H1 (cell line): ENCODE measurements at regions not wholly inside any gene's neighbourhood (a gene's known extent, or its start where the extent isn't known, plus 50 kb on each side); places are given as distances from the start of the nearest gene placed in this dataset.

ENCODE experiments used
- CTCF ChIA-PET: fragments of 300-600 bp; sonication (Branson Sonifier 250); formaldehyde crosslinking; loops from one replicate; lab custom pipeline; 2021; ENCODE audit not compliant: partially characterized antibody; lab: Charles Lee
- POLR2A ChIA-PET: fragments of 300-600 bp; sonication (Branson Sonifier 250); formaldehyde crosslinking; loops from one replicate; lab custom pipeline; 2021; ENCODE audit warnings: inconsistent platforms; ENCODE audit not compliant: partially characterized antibody; lab: Charles Lee
- DNase-seq, 2 experiments: peaks; one replicate each; pipeline versions ENCODE4 v3.0.0 to v3.0.0-alpha.2; 2010 to 2022; ENCODE audit warnings: low spot score in 2 of 2, low read depth in 1 of 2, mixed read lengths in 1 of 2
- FAIRE-seq: peaks from 2 replicates; lab custom pipeline; 2011; peaks lifted over from hg19 to GRCh38; lab: Jason Lieb, UNC
- H2AFZ ChIP-seq: 2 replicates; pipeline ENCODE4 v1.8.1; 2012; ENCODE audit warnings: low read length, inconsistent platforms
- H2AK5ac ChIP-seq: 2 replicates; pipeline ENCODE4 v1.6.1; 2013; ENCODE audit warnings: low read depth, low read length
- H2BK120ac ChIP-seq: replicated peaks from 2 replicates; pipeline ENCODE3; 2013; ENCODE audit warnings: low read depth, low read length, inconsistent platforms
- H2BK12ac ChIP-seq: 2 replicates; pipeline ENCODE4 v1.6.1; 2013; ENCODE audit warnings: low read depth, low read length
- H2BK15ac ChIP-seq: 2 replicates; pipeline ENCODE4 v1.6.1; 2013; ENCODE audit warnings: low read length
- H2BK20ac ChIP-seq: 2 replicates; pipeline ENCODE4 v1.6.1; 2013; ENCODE audit warnings: low read length
- H2BK5ac ChIP-seq: 2 replicates; pipeline ENCODE4 v1.6.1; 2013; ENCODE audit warnings: low read depth, low read length
- H3K14ac ChIP-seq: 2 replicates; pipeline ENCODE4 v1.6.1; 2013; ENCODE audit warnings: inconsistent platforms; ENCODE audit not compliant: insufficient read length
- H3K18ac ChIP-seq: 2 replicates; pipeline ENCODE4 v1.6.1; 2013; ENCODE audit warnings: low read length; ENCODE audit errors: extremely low read depth
- H3K23ac ChIP-seq: 2 replicates; pipeline ENCODE4 v1.6.1; 2013; ENCODE audit warnings: inconsistent platforms; ENCODE audit not compliant: insufficient read length
- H3K23me2 ChIP-seq: 2 replicates; pipeline ENCODE4 v1.6.1; 2013; ENCODE audit warnings: low read depth, low read length
- H3K27ac ChIP-seq: 2 replicates; pipeline ENCODE4 v1.6.1; 2011; ENCODE audit warnings: low read depth, low read length, inconsistent platforms
- H3K27me3 ChIP-seq, 4 experiments: replicated peaks in 1 of 4; 1 replicate in 1 of 4; 2 replicates in 3 of 4; pipeline versions ENCODE4 v1.6.1 to v1.8.1; 2011 to 2013; ENCODE audit warnings: low read length in 3 of 4, mild to moderate bottlenecking in 3 of 4, inconsistent platforms in 2 of 4, mixed read lengths in 2 of 4, moderate library complexity in 1 of 4; ENCODE audit not compliant: control insufficient read depth in 3 of 4, insufficient read depth in 3 of 4; ENCODE audit errors: extremely low read depth in 1 of 4
- H3K36me3 ChIP-seq, 4 experiments: 2 replicates each; pipeline versions ENCODE4 v1.6.1 to v1.8.1; 2011 to 2013; ENCODE audit warnings: mild to moderate bottlenecking in 4 of 4, low read length in 3 of 4, moderate library complexity in 2 of 4, control low read depth in 1 of 4, inconsistent platforms in 1 of 4; ENCODE audit not compliant: insufficient read depth in 4 of 4, control insufficient read depth in 2 of 4
- H3K4ac ChIP-seq: replicated peaks from 2 replicates; pipeline ENCODE3; 2013; ENCODE audit warnings: low read length, low read depth, mixed read lengths, inconsistent platforms; ENCODE audit not compliant: insufficient read length
- H3K4me1 ChIP-seq, 4 experiments: replicated peaks in 1 of 4; 1 replicate in 1 of 4; 2 replicates in 3 of 4; pipeline versions ENCODE4 v1.6.1 to v1.8.1; 2011 to 2013; ENCODE audit warnings: low read length in 3 of 4, inconsistent platforms in 2 of 4, mixed read lengths in 1 of 4; ENCODE audit not compliant: insufficient read depth in 4 of 4, control insufficient read depth in 3 of 4
- H3K4me2 ChIP-seq, 2 experiments: 2 replicates each; pipeline versions ENCODE4 v1.6.1 to v1.8.1; 2011 to 2013; ENCODE audit warnings: low read depth in 2 of 2, low read length in 2 of 2, control low read depth in 1 of 2, inconsistent platforms in 1 of 2, mild to moderate bottlenecking in 1 of 2; ENCODE audit not compliant: insufficient read depth in 1 of 2
- H3K4me3 ChIP-seq, 4 experiments: fragments of 200-600, 300-600 bp in 1 of 4; sonication (generic), shearing (Covaris generic), sonication (Bioruptor Twin) in 1 of 4; 2 replicates each; pipeline versions ENCODE4 v1.5.1 to v1.8.1; 2011 to 2016; ENCODE audit warnings: low read length in 4 of 4, low read depth in 3 of 4, control low read depth in 2 of 4, inconsistent platforms in 2 of 4, mild to moderate bottlenecking in 2 of 4, mixed read lengths in 1 of 4, moderate library complexity in 1 of 4; ENCODE audit not compliant: insufficient read depth in 2 of 4; ENCODE audit errors: extremely low read depth in 1 of 4
- H3K56ac ChIP-seq: replicated peaks from 2 replicates; pipeline ENCODE3; 2013; ENCODE audit warnings: low read depth, mild to moderate bottlenecking, mixed read lengths, low read length, inconsistent platforms; ENCODE audit not compliant: insufficient read length
- H3K79me1 ChIP-seq: 2 replicates; pipeline ENCODE4 v1.6.1; 2013; ENCODE audit warnings: low read depth, low read length, control low read depth
- H3K79me2 ChIP-seq, 2 experiments: 2 replicates each; pipeline versions ENCODE4 v1.6.1 to v1.8.1; 2012 to 2013; ENCODE audit warnings: low read length in 2 of 2, mild to moderate bottlenecking in 2 of 2, inconsistent platforms in 1 of 2; ENCODE audit not compliant: insufficient read depth in 2 of 2, control insufficient read depth in 1 of 2
- H3K9ac ChIP-seq, 4 experiments: replicated peaks in 1 of 4; 1 replicate in 1 of 4; 2 replicates in 3 of 4; pipeline versions ENCODE4 v1.6.1 to v1.8.1; 2011 to 2013; ENCODE audit warnings: low read depth in 3 of 4, low read length in 3 of 4, control low read depth in 2 of 4, mild to moderate bottlenecking in 2 of 4, moderate library complexity in 2 of 4, inconsistent platforms in 1 of 4; ENCODE audit errors: extremely low read depth in 1 of 4
- H3K9me3 ChIP-seq, 2 experiments: 2 replicates each; pipeline versions ENCODE4 v1.6.1 to v1.8.1; 2012 to 2013; ENCODE audit warnings: mild to moderate bottlenecking in 2 of 2, moderate library complexity in 2 of 2, control low read depth in 1 of 2, inconsistent platforms in 1 of 2, low read depth in 1 of 2, low read length in 1 of 2, mixed read lengths in 1 of 2; ENCODE audit not compliant: insufficient read depth in 2 of 2
- H4K20me1 ChIP-seq, 2 experiments: replicated peaks in 1 of 2; 2 replicates each; pipeline versions ENCODE3 to v1.8.1; 2011 to 2013; ENCODE audit warnings: inconsistent platforms in 2 of 2, low read length in 2 of 2, mild to moderate bottlenecking in 1 of 2; ENCODE audit not compliant: insufficient read depth in 2 of 2, control insufficient read depth in 1 of 2
- H4K5ac ChIP-seq: 2 replicates; pipeline ENCODE4 v1.6.1; 2013; ENCODE audit warnings: low read length, low read depth, mixed read lengths, inconsistent platforms; ENCODE audit not compliant: insufficient read length
- H4K8ac ChIP-seq: 2 replicates; pipeline ENCODE4 v1.8.0; 2013; ENCODE audit warnings: mild to moderate bottlenecking, moderate library complexity, low read length, inconsistent platforms; ENCODE audit not compliant: insufficient read depth; ENCODE audit errors: extremely low read depth
- H4K91ac ChIP-seq: replicated peaks from 2 replicates; pipeline ENCODE3; 2013; ENCODE audit warnings: low read length, mixed read lengths, inconsistent platforms; ENCODE audit not compliant: insufficient read length
- CHD2 ChIP-seq: IDR thresholded peaks from 2 replicates; pipeline ENCODE4 v1.6.1; 2012; ENCODE audit warnings: low read length, improper control_type of control experiment
- GABPA ChIP-seq: IDR thresholded peaks from 2 replicates; pipeline ENCODE4 v1.6.1; 2011; ENCODE audit warnings: mild to moderate bottlenecking, low read length, moderate library complexity, borderline replicate concordance; ENCODE audit not compliant: insufficient read depth
- GTF2F1 ChIP-seq: IDR thresholded peaks from 2 replicates; pipeline ENCODE4 v1.6.1; 2012; ENCODE audit warnings: low read depth, low read length, improper control_type of control experiment, borderline replicate concordance
- HDAC2 ChIP-seq, 2 experiments: fragments of 300-600 bp in 1 of 2; sonication (generic) in 1 of 2; IDR thresholded peaks; 2 replicates each; pipeline ENCODE4 v1.6.1; 2011 to 2012; ENCODE audit warnings: low read depth in 2 of 2, low read length in 2 of 2, mild to moderate bottlenecking in 2 of 2, moderate library complexity in 2 of 2, borderline replicate concordance in 1 of 2, inconsistent platforms in 1 of 2
- RBBP5 ChIP-seq: IDR thresholded peaks from 2 replicates; pipeline ENCODE4 v1.7.1; 2012; ENCODE audit warnings: low read depth, mild to moderate bottlenecking, inconsistent platforms, low read length, moderate library complexity, borderline replicate concordance
- SRF ChIP-seq: IDR thresholded peaks from 2 replicates; pipeline ENCODE4 v1.6.1; 2011; ENCODE audit warnings: mild to moderate bottlenecking, low read depth, low read length, moderate library complexity

DNA sequence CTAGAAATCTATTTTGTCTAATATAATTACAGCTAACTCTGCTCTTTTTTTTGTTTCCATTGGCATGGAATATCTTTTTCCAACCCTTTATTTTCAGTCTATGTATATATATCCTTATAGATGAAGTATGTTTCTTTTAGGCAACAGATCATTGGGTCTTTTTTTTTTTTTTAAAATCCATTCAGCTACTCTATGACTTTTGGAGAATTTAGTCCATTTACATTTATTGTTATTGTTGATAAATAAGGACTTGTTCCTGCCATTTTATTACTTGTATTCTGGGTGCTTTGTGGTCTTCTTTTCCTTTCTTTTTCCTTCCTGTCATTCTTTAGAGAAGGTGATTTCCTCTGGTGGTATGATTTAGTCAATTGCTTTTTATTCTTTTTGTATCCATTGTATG, 296.8 kb downstream of the SMARCA2 start:
- no peak overlapping the region for H2BK12ac ChIP-seq
- H2BK120ac ChIP-seq: no peak overlapping the region
- H2AFZ ChIP-seq: no peak overlapping the region
- H4K91ac ChIP-seq: no peak overlapping the region
- no peak overlapping the region for H2AK5ac ChIP-seq
- H3K23me2 ChIP-seq: no peaks in the 10 kb centered on the region
- no peaks in the 10 kb centered on the region for H4K20me1 ChIP-seq
- DNase-seq (no peak), FAIRE-seq (no peak)
- peaks cover 22 to 36% of the 10 kb centered on the region in 2 experiments for H3K9me3 ChIP-seq
- H4K5ac ChIP-seq: no peak overlapping the region
- H3K56ac ChIP-seq: no peak overlapping the region
- no peak overlapping the region for H3K14ac ChIP-seq
- H3K4me1 ChIP-seq: no peaks in the 10 kb centered on the region
- H4K8ac ChIP-seq: no peak overlapping the region
- no peak overlapping the region for H2BK20ac ChIP-seq
- H2BK5ac ChIP-seq: no peak overlapping the region
- no peak overlapping the region for H3K4me2 ChIP-seq
- no peaks in the 10 kb centered on the region for H3K27me3 ChIP-seq
- H3K18ac ChIP-seq: no peak overlapping the region
- H3K9ac ChIP-seq: no peak overlapping the region
- H3K27ac ChIP-seq: no peak overlapping the region
- no peak overlapping the region for H3K4ac ChIP-seq
- H3K4me3 ChIP-seq: no peak overlapping the region
- H3K23ac ChIP-seq: no peak overlapping the region
- TF ChIP-seq SRF: no peak
- TF ChIP-seq HDAC2 (IDR thresholded peaks at IDR 0.05; ENCODE audit: borderline replicate concordance in 1 of 2, low read depth in 2 of 2, low read length in 2 of 2): no peak
- no peak for TF ChIP-seq GABPA
- TF ChIP-seq RBBP5: no peak
- no peak for TF ChIP-seq CHD2
- TF ChIP-seq GTF2F1: no peak
- no peaks in the 10 kb centered on the region for H3K79me1 ChIP-seq
- ChIA-PET POLR2A (no interaction called here), CTCF (no interaction called here)
- H3K36me3 ChIP-seq: peaks cover 0 to 9% (median 0%) of the 10 kb centered on the region in 4 experiments; a peak in 1 of 8 replicates
- no peak overlapping the region for H2BK15ac ChIP-seq
- no peaks in the 10 kb centered on the region for H3K79me2 ChIP-seq
